ENCODE measurements at regions not wholly inside any gene's neighbourhood (a gene's known extent, or its start where the extent isn't known, plus 50 kb on each side); places are given as distances from the start of the nearest gene placed in this dataset.

GRCh38 chr9:126031116-126031515, 283.9 kb downstream of the PBX3 start:
- no peak for TF ChIP-seq CTCF (IDR thresholded peaks at IDR 0.05 in 4 of 5, conservative IDR thresholded peaks at IDR 0.05 in 1 of 5)
- TF ChIP-seq POLR2A (IDR thresholded peaks at IDR 0.05) = no peak

Measured in gastrocnemius medialis (tissue), 4 donors.